GM19099 (cell line): ENCODE measurements at regions not wholly inside any gene's neighbourhood (a gene's known extent, or its start where the extent isn't known, plus 50 kb on each side); places are given as distances from the start of the nearest gene placed in this dataset.

ENCODE experiments used
- POLR2A ChIP-seq: IDR thresholded peaks from 3 replicates; pipeline ENCODE4 v1.6.1; 2011; ENCODE audit warnings: low read depth; ENCODE audit not compliant: insufficient read length; ENCODE audit errors: extremely low read depth

GRCh38 chr12:90174956-90175355 lies 466.3 kb upstream of the ATP2B1 start:
- no peak for TF ChIP-seq POLR2A

DNA sequence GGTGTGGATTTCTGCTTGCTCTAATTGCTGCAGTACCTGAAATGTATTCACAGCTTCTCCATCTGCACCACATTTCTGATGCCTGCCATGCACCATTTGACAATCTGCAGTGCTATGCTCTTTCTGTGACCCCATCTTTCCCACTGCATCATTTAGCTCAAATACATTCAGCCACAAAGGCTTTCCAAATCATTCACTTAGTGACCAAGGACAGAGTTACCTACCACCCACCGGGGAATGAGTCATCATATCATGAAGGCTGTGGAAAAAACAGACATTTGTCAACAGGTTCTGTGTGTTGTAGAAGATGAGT lies 465.5 kb upstream of the ATP2B1 start:
- no peak for TF ChIP-seq POLR2A

GRCh38 chr12:90173499-90174197 lies 465.0 kb upstream of the ATP2B1 start:
- no peak for TF ChIP-seq POLR2A

DNA sequence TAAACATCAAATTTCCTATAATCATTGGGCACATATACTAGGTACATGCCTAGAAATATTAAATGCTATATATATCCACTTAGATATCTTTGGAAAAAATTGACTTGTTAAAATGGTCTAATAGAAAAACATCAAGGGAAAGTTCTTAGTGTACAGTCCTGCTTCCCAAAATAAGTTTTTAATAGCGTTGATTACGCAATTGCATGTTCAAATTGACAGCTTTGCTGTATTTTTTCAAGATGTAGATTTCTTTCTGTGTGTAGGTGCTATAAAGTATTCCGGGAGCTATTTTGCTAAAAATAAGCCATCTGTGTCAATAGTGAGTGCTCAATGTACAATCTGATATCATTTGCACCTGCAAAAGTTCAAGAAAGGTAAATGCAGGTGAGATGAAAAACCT lies 463.9 kb upstream of the ATP2B1 start:
- TF ChIP-seq POLR2A: no peak

DNA sequence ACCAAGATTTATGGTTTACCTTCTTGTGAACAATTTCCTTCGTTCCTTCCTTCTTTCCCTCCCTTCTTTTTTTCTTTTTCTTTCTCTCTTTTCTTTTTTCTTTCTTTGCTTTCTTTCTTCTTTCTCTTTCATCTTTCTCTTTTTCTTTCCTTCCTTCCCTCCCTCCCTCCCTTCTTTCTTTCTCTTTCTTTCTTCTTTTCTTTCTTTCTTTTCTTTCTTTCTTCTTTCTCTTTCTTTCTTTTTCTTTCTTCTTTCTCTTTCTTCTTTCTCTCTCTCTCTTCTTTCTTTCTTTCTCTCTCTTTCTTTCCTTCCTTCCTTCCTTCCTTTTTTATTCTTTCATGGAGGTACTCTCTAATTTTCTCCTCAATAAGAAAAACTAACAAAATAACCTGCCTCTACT lies 462.1 kb upstream of the ATP2B1 start:
- no peak for TF ChIP-seq POLR2A

- no peak for TF ChIP-seq POLR2A
Observed at GRCh38 chr12:90167518-90168208, 459.0 kb upstream of the ATP2B1 start.

- no peak for TF ChIP-seq POLR2A
Observed at GRCh38 chr12:90166671-90167070, 458.0 kb upstream of the ATP2B1 start.

- TF ChIP-seq POLR2A: no peak
Observed at GRCh38 chr12:90166012-90166411, 457.4 kb upstream of the ATP2B1 start.

DNA sequence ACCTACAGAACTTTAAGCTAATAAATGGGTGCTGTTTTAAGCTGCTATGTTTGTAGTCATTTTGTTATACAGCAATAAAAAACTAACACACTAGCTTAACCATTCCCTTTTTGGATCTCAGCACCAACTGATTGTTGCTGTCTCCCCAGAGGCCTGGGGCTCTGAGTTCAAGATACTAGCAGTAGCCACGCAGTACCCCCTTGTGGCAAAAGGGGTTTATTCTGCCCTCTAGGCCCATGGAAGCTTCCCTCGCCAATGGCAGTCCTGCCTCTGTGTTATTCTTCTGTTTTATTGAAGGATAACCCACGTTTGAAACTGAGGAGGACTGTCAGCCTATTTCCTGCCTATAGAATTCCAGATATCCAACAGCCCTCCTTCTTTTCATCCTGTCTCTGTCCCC lies 455.3 kb upstream of the ATP2B1 start:
- no peak for TF ChIP-seq POLR2A

GRCh38 chr12:90153827-90154226 lies 445.2 kb upstream of the ATP2B1 start:
- TF ChIP-seq POLR2A: no peak

DNA sequence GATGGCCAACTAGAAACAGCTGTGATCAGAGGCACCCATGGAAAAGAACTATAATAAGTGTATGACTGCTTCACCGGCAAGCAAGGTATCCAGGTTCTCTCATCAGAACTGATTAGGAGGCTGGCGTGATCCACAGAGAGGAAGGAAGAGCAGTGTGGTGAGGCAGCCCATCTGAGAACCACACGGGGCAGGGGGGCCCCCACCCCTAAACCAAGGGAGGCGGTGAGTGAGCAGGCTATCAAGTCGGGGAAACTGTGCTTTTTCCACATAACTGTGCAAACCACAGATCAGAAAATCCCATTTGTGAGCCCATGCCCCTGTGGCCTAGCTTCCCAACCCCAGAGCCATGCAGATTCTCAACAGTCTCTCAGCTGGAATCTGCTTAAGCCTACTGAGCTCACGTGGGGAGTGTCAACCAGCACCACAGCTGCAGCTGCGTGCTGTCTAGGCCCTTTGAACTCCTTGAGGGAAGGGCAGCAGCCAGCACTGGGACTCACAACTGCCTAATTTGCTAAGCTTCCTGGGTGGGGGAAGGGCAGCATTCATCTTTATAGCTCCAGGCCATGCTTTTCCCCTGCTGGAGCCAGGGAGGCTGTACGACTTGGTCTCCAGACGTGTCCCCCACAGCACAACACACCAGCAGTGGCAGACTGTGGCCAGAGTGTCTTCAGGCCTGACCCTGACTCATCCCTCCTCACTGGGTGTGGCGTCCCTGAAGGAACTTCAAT lies 444.4 kb upstream of the ATP2B1 start:
- TF ChIP-seq POLR2A: no peak

GRCh38 chr12:90151491-90152015 lies 442.9 kb upstream of the ATP2B1 start:
- TF ChIP-seq POLR2A: no peak

DNA sequence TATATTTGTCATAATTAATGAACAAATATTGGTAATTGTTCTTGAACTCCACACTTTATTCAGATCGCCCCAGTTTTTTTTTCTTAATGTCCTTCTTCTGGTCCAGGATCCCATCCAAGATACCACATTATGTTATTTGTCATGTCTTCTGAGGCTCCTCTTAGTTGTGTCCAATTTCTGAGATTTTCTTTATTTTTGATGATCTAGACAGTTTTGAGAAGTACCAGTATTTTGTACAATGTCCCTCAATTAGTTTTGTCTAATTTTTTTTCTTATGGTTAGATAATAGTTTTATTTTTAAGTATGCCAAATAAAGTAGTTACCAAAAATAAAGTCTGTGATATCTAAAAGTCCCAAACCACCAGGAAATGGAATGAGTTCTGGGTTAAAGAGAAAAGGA lies 440.8 kb upstream of the ATP2B1 start:
- TF ChIP-seq POLR2A: no peak

DNA sequence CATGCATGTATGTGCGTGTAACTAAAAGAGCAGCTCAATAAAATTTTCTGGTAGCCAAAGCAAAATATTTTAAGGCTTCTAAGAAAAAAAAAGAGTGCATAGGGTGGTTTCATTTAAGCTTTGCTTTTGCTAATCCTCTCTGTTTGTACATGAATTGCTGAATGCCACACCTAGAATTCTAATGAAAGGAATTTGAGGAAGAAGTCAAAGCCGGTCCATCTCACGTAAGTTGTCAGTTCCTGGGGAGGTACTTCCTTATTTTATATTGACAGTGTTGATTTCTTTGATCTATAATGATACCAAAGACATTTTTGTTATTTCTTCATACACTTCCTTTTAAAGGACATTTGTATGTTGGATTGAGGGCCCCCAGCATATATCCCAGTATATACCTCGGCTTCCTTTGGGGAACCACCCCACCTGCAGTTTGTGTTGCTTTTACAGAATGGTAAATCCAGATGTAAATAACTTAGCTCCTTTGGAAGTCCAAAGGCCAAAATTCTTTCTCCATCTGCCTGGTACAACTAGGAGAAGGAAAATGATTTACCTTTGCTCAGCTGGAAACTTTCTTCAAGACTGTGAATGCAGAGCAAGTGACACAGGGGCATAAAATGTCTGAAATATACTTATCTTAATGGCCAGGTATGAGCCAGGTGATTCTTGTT lies 420.9 kb upstream of the ATP2B1 start:
- TF ChIP-seq POLR2A: no peak

GRCh38 chr12:90128526-90128925 lies 419.9 kb upstream of the ATP2B1 start:
- no peak for TF ChIP-seq POLR2A
